Stimulated activated CD8-positive, alpha-beta memory T cell treated with anti-CD3 and anti-CD28 coated beads, Interleukin-15, amount 100 ng/mL, for 48 hours (primary cell): ENCODE measurements at regions not wholly inside any gene's neighbourhood (a gene's known extent, or its start where the extent isn't known, plus 50 kb on each side); places are given as distances from the start of the nearest gene placed in this dataset.
A peak's percentile ranks its signal among the peaks of the same experiment; 100 is the strongest.
"Not testable (repeated sequence)": the region's sequence is repeated elsewhere in the genome, so short reads cannot be mapped to it uniquely, and the experiment has no call there.

ENCODE experiments used
- DNase-seq, 2 donors: peaks; one replicate each; pipeline ENCODE4 v3.0.0-alpha.2; 2020; ENCODE audit warnings: low read depth in 2 of 2

GRCh38 chr1:38502758-38503157 lies 356.8 kb downstream of the RRAGC start:
- no peak for DNase-seq

GRCh38 chr1:38500891-38501290 lies 358.7 kb downstream of the RRAGC start:
- no peak for DNase-seq

GRCh38 chr1:38500352-38500751 lies 359.2 kb downstream of the RRAGC start:
- DNase-seq, result no peak

- no peak for DNase-seq
Observed at GRCh38 chr1:38498686-38499085, 360.9 kb downstream of the RRAGC start.

GRCh38 chr1:38497921-38498656 lies 361.5 kb downstream of the RRAGC start:
- DNase-seq, result no peak

GRCh38 chr1:38493306-38493705 lies 366.3 kb downstream of the RRAGC start:
- DNase-seq, result not testable (repeated sequence)

- peak; percentile 34 to 40 for DNase-seq
Observed at GRCh38 chr1:38489844-38490270, 369.7 kb downstream of the RRAGC start.

- no peak for DNase-seq
Observed at GRCh38 chr1:38488162-38488898, 371.2 kb downstream of the RRAGC start.

GRCh38 chr1:38487396-38487795 lies 372.2 kb downstream of the RRAGC start:
- DNase-seq, result no peak

GRCh38 chr1:38486085-38486484 lies 373.5 kb downstream of the RRAGC start:
- DNase-seq, result no peak

- no peak for DNase-seq
Observed at GRCh38 chr1:38481871-38482826, 377.4 kb downstream of the RRAGC start.

GRCh38 chr1:38479662-38480061 lies 379.9 kb downstream of the RRAGC start:
- not testable (repeated sequence) for DNase-seq

GRCh38 chr1:38477811-38478210 lies 381.8 kb downstream of the RRAGC start:
- no peak for DNase-seq

GRCh38 chr1:38476850-38477178 lies 382.8 kb downstream of the RRAGC start:
- DNase-seq, result no peak

- no peak for DNase-seq
Observed at GRCh38 chr1:38476111-38476849, 383.3 kb downstream of the RRAGC start.

GRCh38 chr1:38475624-38476005 lies 384.0 kb downstream of the RRAGC start:
- no peak for DNase-seq

GRCh38 chr1:38474738-38475623 lies 384.6 kb downstream of the RRAGC start:
- no peak for DNase-seq

- DNase-seq, result no peak
Observed at GRCh38 chr1:38466487-38466886, 393.1 kb downstream of the RRAGC start.

GRCh38 chr1:38465460-38465859 lies 394.1 kb downstream of the RRAGC start:
- DNase-seq, result no peak

- no peak for DNase-seq
Observed at GRCh38 chr1:38464071-38464661, 395.4 kb downstream of the RRAGC start.
